ENCODE measurements at regions not wholly inside any gene's neighbourhood (a gene's known extent, or its start where the extent isn't known, plus 50 kb on each side); places are given as distances from the start of the nearest gene placed in this dataset.

DNA sequence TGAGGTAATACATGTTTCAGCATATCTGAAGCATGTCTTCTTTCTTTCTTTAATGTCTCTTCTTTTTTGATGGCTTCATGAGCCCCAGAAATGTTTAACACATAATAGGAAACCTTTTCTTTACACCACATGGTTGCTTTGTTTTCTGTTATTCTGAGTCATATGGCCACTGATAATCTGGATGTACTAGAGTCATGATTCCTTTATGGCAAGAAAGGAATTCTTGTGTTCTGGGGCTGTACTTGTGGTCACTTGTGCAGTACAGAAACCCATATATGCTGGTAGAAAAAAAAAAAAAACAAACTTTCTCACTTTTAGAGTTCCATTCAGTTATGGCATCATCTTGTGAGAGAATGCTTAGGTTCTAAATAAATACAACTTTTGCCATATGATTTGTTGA lies 1669.3 kb upstream of the CDH9 start:
- Histone ChIP-seq H3K4me3 (ENCODE audit: low read length) (no peak overlapping the region), H3K36me3 (ENCODE audit: control insufficient read depth, low read length) (no peaks in the 10 kb centered on the region), H3K27me3 (ENCODE audit: control insufficient read depth, low read length) (no peaks in the 10 kb centered on the region), H3K9me3 (ENCODE audit: control insufficient read depth, insufficient read depth, low read length) (no peaks in the 10 kb centered on the region), H4K20me1 (ENCODE audit: control insufficient read depth, insufficient read depth, low read depth, low read length) (no peaks in the 10 kb centered on the region), H3K9me2 (replicated peaks; ENCODE audit: control insufficient read depth, low read length) (no peaks in the 10 kb centered on the region), H3K4me1 (ENCODE audit: control insufficient read depth, low read length) (no peaks in the 10 kb centered on the region), H3K79me2 (ENCODE audit: control insufficient read depth, low read length) (no peaks in the 10 kb centered on the region), H3F3A (ENCODE audit: control insufficient read depth, insufficient read depth) (no peaks in the 10 kb centered on the region), H3K27ac (ENCODE audit: low read depth, low read length) (no peak overlapping the region), H3K4me2 (ENCODE audit: low read length) (no peak overlapping the region)
- TF ChIP-seq, protein P1, sequence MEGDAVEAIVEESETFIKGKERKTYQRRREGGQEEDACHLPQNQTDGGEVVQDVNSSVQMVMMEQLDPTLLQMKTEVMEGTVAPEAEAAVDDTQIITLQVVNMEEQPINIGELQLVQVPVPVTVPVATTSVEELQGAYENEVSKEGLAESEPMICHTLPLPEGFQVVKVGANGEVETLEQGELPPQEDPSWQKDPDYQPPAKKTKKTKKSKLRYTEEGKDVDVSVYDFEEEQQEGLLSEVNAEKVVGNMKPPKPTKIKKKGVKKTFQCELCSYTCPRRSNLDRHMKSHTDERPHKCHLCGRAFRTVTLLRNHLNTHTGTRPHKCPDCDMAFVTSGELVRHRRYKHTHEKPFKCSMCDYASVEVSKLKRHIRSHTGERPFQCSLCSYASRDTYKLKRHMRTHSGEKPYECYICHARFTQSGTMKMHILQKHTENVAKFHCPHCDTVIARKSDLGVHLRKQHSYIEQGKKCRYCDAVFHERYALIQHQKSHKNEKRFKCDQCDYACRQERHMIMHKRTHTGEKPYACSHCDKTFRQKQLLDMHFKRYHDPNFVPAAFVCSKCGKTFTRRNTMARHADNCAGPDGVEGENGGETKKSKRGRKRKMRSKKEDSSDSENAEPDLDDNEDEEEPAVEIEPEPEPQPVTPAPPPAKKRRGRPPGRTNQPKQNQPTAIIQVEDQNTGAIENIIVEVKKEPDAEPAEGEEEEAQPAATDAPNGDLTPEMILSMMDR (IDR thresholded peaks at IDR 0.05; ENCODE audit: low read depth, low read length, poor library complexity, severe bottlenecking), result no peak
- TF ChIP-seq EZH2phosphoT487 (IDR thresholded peaks at IDR 0.05; ENCODE audit: borderline replicate concordance, low read length), result no peak

DNA sequence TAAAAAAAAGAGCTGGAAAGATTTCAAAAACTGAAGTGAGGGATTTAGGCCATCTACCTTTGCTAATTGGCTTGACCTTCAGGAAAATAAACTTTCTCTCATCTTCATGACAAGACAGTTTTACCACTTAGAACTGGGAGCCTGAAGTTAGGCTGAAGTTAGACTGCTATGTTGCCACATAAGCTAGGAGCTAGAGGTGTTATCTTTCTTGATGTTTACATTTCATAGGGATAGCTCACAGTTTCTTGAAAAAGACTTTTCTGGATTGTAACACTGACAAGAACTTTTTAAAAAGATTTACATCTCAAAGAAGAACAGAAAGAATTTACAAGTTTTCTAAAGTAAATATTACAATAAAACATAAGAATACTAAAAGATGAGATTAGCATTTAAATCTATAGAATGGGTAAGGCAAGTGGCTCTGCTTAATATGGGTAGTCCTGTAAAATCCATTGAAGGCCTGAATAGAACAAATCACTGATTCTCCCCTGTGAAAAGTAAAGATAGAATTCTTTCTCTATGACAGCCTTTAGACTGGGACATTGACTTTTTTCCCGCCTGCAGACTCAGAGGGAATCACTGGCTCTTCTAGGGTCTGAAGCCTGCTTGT lies 1665.4 kb upstream of the CDH9 start:
- Histone ChIP-seq H3K4me3 (ENCODE audit: low read length) (no peak overlapping the region), H3K79me2 (ENCODE audit: control insufficient read depth, low read length) (no peaks in the 10 kb centered on the region), H3K4me1 (ENCODE audit: control insufficient read depth, low read length) (no peaks in the 10 kb centered on the region)

DNA sequence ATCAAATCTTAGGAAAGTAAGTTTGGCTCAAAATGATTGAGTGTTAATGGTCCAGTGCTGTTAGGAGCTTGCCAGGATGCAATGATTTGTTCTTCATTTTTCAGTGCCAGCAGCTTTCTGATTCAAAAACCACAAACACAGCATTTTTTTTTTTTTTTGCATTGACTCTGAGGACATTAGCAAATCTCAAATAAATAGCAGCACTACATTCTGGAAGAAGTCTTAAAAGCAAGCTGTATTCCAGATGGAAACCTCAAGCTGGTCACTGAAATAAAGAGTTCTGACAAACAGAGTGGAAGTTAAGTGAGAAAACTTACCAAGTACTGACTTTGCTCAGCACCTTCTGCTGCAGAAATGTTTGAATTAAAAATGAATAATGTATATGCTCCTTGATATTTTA lies 1653.1 kb upstream of the CDH9 start:
- no peak overlapping the region for H3K4me2 ChIP-seq (ENCODE audit: low read length)
- H3K9me2 ChIP-seq (replicated peaks; ENCODE audit: control insufficient read depth, low read length), result no peaks in the 10 kb centered on the region
- H3K79me2 ChIP-seq (ENCODE audit: control insufficient read depth, low read length), result no peaks in the 10 kb centered on the region
- no peaks in the 10 kb centered on the region for H3K9me3 ChIP-seq (ENCODE audit: control insufficient read depth, insufficient read depth, low read length)
- TF ChIP-seq, protein P1 (IDR thresholded peaks at IDR 0.05; ENCODE audit: low read depth, low read length, poor library complexity, severe bottlenecking), result no peak
- TF ChIP-seq EZH2phosphoT487 (IDR thresholded peaks at IDR 0.05; ENCODE audit: borderline replicate concordance, low read length), result no peak
- no peak overlapping the region for H3K4me3 ChIP-seq (ENCODE audit: low read length)
- H3K36me3 ChIP-seq (ENCODE audit: control insufficient read depth, low read length), result no peaks in the 10 kb centered on the region
- no peaks in the 10 kb centered on the region for H3K27me3 ChIP-seq (ENCODE audit: control insufficient read depth, low read length)
- H3F3A ChIP-seq (ENCODE audit: control insufficient read depth, insufficient read depth), result no peaks in the 10 kb centered on the region
- no peak overlapping the region for H3K27ac ChIP-seq (ENCODE audit: low read depth, low read length)
- H4K20me1 ChIP-seq (ENCODE audit: control insufficient read depth, insufficient read depth, low read depth, low read length), result no peaks in the 10 kb centered on the region
- H3K4me1 ChIP-seq (ENCODE audit: control insufficient read depth, low read length), result no peaks in the 10 kb centered on the region

More for the DNA sequence above, 1665.4 kb upstream of the CDH9 start:
- H3K9me3 ChIP-seq (ENCODE audit: control insufficient read depth, insufficient read depth, low read length), result no peaks in the 10 kb centered on the region
- H3K27me3 ChIP-seq (ENCODE audit: control insufficient read depth, low read length), result no peaks in the 10 kb centered on the region
- no peaks in the 10 kb centered on the region for H3K36me3 ChIP-seq (ENCODE audit: control insufficient read depth, low read length)
- no peaks in the 10 kb centered on the region for H3F3A ChIP-seq (ENCODE audit: control insufficient read depth, insufficient read depth)
- H3K27ac ChIP-seq (ENCODE audit: low read depth, low read length), result no peak overlapping the region
- H3K9me2 ChIP-seq (replicated peaks; ENCODE audit: control insufficient read depth, low read length), result no peaks in the 10 kb centered on the region
- no peak overlapping the region for H3K4me2 ChIP-seq (ENCODE audit: low read length)
- no peaks in the 10 kb centered on the region for H4K20me1 ChIP-seq (ENCODE audit: control insufficient read depth, insufficient read depth, low read depth, low read length)
- TF ChIP-seq, protein P1 (IDR thresholded peaks at IDR 0.05; ENCODE audit: low read depth, low read length, poor library complexity, severe bottlenecking), result no peak
- TF ChIP-seq EZH2phosphoT487 (IDR thresholded peaks at IDR 0.05; ENCODE audit: borderline replicate concordance, low read length), result no peak
